ENCODE measurements at regions not wholly inside any gene's neighbourhood (a gene's known extent, or its start where the extent isn't known, plus 50 kb on each side); places are given as distances from the start of the nearest gene placed in this dataset.

DNA sequence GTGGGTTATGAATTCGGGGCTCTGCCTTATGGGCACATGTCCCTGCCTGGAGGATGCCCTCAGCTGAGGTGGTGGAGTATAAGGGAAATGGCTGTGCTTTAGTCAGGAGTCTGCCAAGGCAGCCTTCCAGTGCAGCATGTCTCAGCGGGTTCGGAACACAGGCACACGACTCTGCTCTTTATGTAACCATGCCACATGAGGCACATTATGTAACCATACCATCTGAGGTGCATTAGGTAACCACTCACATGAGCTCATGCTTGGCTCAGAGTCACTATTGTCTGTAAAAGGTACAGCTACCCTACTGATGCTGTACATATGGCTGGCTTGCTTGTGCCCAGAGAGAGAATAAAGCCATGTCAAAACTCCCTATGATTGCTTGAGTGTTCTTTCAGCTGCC is 723.6 kb downstream of the TRAM1L1 start:
- Mint-ChIP-seq H3K4me1 (no peaks in the 10 kb centered on the region), H3K9me3 (peaks cover 4% of the 10 kb centered on the region), H3K4me3 (no peak overlapping the region), H3K27ac (ENCODE audit: unreplicated experiment) (no peak overlapping the region), H3K36me3 (ENCODE audit: low read depth) (no peaks in the 10 kb centered on the region), H3K27me3 (ENCODE audit: low read depth) (no peaks in the 10 kb centered on the region)
- TF ChIP-seq, protein P1, sequence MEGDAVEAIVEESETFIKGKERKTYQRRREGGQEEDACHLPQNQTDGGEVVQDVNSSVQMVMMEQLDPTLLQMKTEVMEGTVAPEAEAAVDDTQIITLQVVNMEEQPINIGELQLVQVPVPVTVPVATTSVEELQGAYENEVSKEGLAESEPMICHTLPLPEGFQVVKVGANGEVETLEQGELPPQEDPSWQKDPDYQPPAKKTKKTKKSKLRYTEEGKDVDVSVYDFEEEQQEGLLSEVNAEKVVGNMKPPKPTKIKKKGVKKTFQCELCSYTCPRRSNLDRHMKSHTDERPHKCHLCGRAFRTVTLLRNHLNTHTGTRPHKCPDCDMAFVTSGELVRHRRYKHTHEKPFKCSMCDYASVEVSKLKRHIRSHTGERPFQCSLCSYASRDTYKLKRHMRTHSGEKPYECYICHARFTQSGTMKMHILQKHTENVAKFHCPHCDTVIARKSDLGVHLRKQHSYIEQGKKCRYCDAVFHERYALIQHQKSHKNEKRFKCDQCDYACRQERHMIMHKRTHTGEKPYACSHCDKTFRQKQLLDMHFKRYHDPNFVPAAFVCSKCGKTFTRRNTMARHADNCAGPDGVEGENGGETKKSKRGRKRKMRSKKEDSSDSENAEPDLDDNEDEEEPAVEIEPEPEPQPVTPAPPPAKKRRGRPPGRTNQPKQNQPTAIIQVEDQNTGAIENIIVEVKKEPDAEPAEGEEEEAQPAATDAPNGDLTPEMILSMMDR (conservative IDR thresholded peaks at IDR 0.05), result no peak
- no peak for DNase-seq (ENCODE audit: low read depth, low spot score)

DNA sequence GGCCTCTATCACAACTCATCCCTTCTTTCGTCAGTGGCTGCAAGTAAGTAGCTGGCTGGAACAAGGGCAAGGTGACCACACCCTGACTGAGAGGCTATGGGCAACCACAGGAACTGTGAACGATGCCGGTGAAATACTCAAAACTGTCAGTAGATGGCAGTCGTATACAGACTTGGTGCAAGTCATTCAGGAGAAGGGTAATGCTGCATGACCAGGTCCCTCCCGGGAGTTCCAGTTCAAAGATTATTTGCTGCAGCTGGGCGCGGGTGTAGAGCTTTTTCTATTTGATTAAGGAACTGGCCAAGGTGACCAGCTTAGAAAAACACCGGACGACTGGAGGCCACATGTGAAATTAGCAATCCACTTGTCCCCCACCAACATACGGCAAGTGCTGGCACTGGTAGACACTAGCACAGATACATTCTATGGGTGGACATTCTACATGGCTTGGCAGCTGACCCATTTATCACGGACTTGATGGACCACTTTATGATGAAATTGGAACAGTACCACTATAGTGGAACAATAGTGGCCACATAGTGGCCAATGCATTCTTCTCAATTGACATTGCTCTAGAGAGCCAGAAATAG is 726.6 kb downstream of the TRAM1L1 start:
- Mint-ChIP-seq H3K27ac (ENCODE audit: unreplicated experiment) (no peak overlapping the region), H3K4me3 (no peak overlapping the region), H3K36me3 (ENCODE audit: low read depth) (no peaks in the 10 kb centered on the region), H3K4me1 (no peaks in the 10 kb centered on the region), H3K9me3 (peaks cover 4% of the 10 kb centered on the region), H3K27me3 (ENCODE audit: low read depth) (no peaks in the 10 kb centered on the region)
- TF ChIP-seq, protein P1 (conservative IDR thresholded peaks at IDR 0.05), result peak; percentile 72
- peak; percentile 55 for DNase-seq (ENCODE audit: low read depth, low spot score)

DNA sequence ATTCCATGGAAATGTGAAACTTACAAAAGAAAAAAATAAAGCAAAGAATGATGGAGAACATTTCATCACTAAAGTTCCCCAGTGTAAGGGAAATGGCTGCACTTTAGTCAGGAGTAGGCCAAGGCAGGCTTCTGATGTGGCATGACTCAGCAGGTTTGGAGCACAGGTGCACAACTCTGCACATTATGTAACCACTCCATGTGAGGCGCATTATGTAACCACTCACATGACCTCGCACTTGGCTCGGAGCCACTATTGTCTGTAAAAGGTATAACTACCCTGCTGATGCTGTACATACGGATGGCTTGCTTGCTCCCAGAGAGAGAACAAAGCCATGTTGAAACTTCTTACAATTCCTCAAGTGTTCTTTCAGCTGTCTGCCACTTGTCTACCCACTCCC is 727.6 kb downstream of the TRAM1L1 start:
- no peak overlapping the region for H3K4me3 Mint-ChIP-seq
- no peak overlapping the region for H3K27ac Mint-ChIP-seq (ENCODE audit: unreplicated experiment)
- DNase-seq (ENCODE audit: low read depth, low spot score), result no peak
- H3K27me3 Mint-ChIP-seq (ENCODE audit: low read depth), result no peaks in the 10 kb centered on the region
- TF ChIP-seq, protein P1 (conservative IDR thresholded peaks at IDR 0.05), result no peak
- H3K36me3 Mint-ChIP-seq (ENCODE audit: low read depth), result no peaks in the 10 kb centered on the region
- peaks cover 4% of the 10 kb centered on the region for H3K9me3 Mint-ChIP-seq
- no peaks in the 10 kb centered on the region for H3K4me1 Mint-ChIP-seq

DNA sequence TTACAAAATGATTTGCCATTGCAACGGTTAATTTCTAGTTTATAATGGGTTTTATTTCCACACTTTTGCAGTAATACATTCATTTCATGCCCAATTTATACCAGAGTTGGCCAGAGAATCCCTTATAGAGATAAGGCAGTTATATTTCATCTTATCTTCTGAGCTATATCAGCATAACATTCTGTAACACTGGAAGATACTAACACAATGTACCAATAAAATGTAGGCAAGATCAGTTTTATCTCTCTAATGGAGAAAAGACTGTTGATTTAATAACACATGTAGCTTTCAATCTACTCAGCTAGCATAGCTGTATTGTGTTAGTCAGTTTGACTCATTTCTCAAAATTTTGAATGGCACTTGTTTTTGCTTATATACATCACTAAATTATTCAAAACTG is 738.6 kb downstream of the TRAM1L1 start:
- H3K27ac Mint-ChIP-seq (ENCODE audit: unreplicated experiment), result no peak overlapping the region
- H3K9me3 Mint-ChIP-seq, result no peaks in the 10 kb centered on the region
- H3K27me3 Mint-ChIP-seq (ENCODE audit: low read depth), result no peaks in the 10 kb centered on the region
- TF ChIP-seq, protein P1 (conservative IDR thresholded peaks at IDR 0.05), result no peak
- H3K4me3 Mint-ChIP-seq, result no peak overlapping the region
- no peak for DNase-seq (ENCODE audit: low read depth, low spot score)
- no peaks in the 10 kb centered on the region for H3K4me1 Mint-ChIP-seq
- H3K36me3 Mint-ChIP-seq (ENCODE audit: low read depth), result no peaks in the 10 kb centered on the region

DNA sequence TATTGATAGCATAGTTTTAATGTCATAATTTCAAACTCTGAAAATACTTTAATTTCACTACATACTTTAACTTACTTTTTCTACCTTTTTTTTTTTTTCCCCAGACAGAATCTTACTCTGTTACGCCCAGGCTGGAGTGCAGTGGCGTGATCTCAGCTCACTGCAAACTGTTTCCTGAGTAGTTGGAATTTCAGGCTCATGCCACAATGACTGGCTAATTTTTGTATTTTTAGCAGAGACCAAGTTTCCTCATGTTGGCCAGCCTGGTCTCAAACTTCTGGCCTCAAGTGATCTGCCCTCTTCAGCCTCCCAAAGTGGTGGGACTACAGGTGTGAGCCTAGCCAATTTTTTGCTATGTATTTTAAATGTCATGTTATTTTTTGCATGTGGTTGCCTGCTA is 741.6 kb downstream of the TRAM1L1 start:
- Mint-ChIP-seq H3K36me3 (ENCODE audit: low read depth) (no peaks in the 10 kb centered on the region), H3K27ac (ENCODE audit: unreplicated experiment) (no peak overlapping the region), H3K9me3 (no peaks in the 10 kb centered on the region), H3K27me3 (ENCODE audit: low read depth) (no peaks in the 10 kb centered on the region), H3K4me3 (no peak overlapping the region), H3K4me1 (no peaks in the 10 kb centered on the region)
- no peak for DNase-seq (ENCODE audit: low read depth, low spot score)
- TF ChIP-seq, protein P1 (conservative IDR thresholded peaks at IDR 0.05), result no peak
